Kidney epithelial cell (primary cell): ENCODE measurements at regions not wholly inside any gene's neighbourhood (a gene's known extent, or its start where the extent isn't known, plus 50 kb on each side); places are given as distances from the start of the nearest gene placed in this dataset.

Experiments used
- DNase-seq: peaks from one replicate; pipeline ENCODE4 v3.0.0-alpha.2; 2010; ENCODE audit warnings: low read depth
- H3K27me3 ChIP-seq: 2 replicates; pipeline ENCODE4 v1.6.0; 2011; ENCODE audit warnings: low read length; ENCODE audit not compliant: control insufficient read depth, insufficient read depth
- H3K36me3 ChIP-seq: 2 replicates; pipeline ENCODE4 v1.5.1; 2011; ENCODE audit warnings: low read length; ENCODE audit not compliant: control insufficient read depth, insufficient read depth
- H3K4me3 ChIP-seq: 2 replicates; pipeline ENCODE4 v1.5.1; 2011; ENCODE audit warnings: low read depth, mild to moderate bottlenecking, control low read depth, low read length
- CTCF ChIP-seq: IDR thresholded peaks from 2 replicates; pipeline ENCODE4 v1.5.1; 2011; ENCODE audit warnings: mild to moderate bottlenecking, moderate library complexity, low read length, control low read depth, inconsistent platforms; ENCODE audit not compliant: insufficient read depth, poor library complexity, severe bottlenecking

GRCh38 chr10:123474700-123475099, 191.5 kb upstream of the GPR26 start:
- Histone ChIP-seq H3K36me3 (no peaks in the 10 kb centered on the region), H3K27me3 (peaks cover 2% of the 10 kb centered on the region), H3K4me3 (no peak overlapping the region)
- no peak for TF ChIP-seq CTCF
- DNase-seq, result no peak

- TF ChIP-seq CTCF, result no peak
- no peak for DNase-seq
- Histone ChIP-seq H3K4me3 (no peak overlapping the region), H3K27me3 (peaks cover 2% of the 10 kb centered on the region), H3K36me3 (no peaks in the 10 kb centered on the region)
Observed at GRCh38 chr10:123475466-123475865, 190.7 kb upstream of the GPR26 start.

GRCh38 chr10:123478116-123478515, 188.0 kb upstream of the GPR26 start:
- Histone ChIP-seq H3K27me3 (no peaks in the 10 kb centered on the region), H3K4me3 (no peak overlapping the region), H3K36me3 (no peaks in the 10 kb centered on the region)
- no peak for DNase-seq
- TF ChIP-seq CTCF, result no peak

GRCh38 chr10:123479640-123480039, 186.5 kb upstream of the GPR26 start:
- no peak overlapping the region for H3K4me3 ChIP-seq
- TF ChIP-seq CTCF, result no peak
- no peak for DNase-seq
- H3K27me3 ChIP-seq, result no peaks in the 10 kb centered on the region
- H3K36me3 ChIP-seq, result no peaks in the 10 kb centered on the region

GRCh38 chr10:123480344-123480743, 185.8 kb upstream of the GPR26 start:
- no peaks in the 10 kb centered on the region for H3K36me3 ChIP-seq
- no peaks in the 10 kb centered on the region for H3K27me3 ChIP-seq
- no peak for TF ChIP-seq CTCF
- H3K4me3 ChIP-seq, result no peak overlapping the region
- no peak for DNase-seq

- DNase-seq, result no peak
- Histone ChIP-seq H3K27me3 (no peaks in the 10 kb centered on the region), H3K36me3 (no peaks in the 10 kb centered on the region), H3K4me3 (no peak overlapping the region)
- no peak for TF ChIP-seq CTCF
Observed at GRCh38 chr10:123480845-123481244, 185.3 kb upstream of the GPR26 start.
